Smooth muscle cell (in vitro differentiated cells): ENCODE measurements at regions not wholly inside any gene's neighbourhood (a gene's known extent, or its start where the extent isn't known, plus 50 kb on each side); places are given as distances from the start of the nearest gene placed in this dataset.
A peak's percentile ranks its signal among the peaks of the same experiment; 100 is the strongest.

Experiments
- DNase-seq: peaks from one replicate; lab custom pipeline; 2025; ENCODE audit not compliant: unreplicated experiment; lab: John Stamatoyannopoulos, UW
- H2AFZ ChIP-seq: fragments of 200-600 bp; sonication (generic); 2 replicates; pipeline ENCODE4 v1.6.0; 2016; ENCODE audit warnings: antibody characterized with exemption, low read depth, mild to moderate bottlenecking
- H3F3A ChIP-seq: fragments of 200-600 bp; sonication (generic); 2 replicates; pipeline ENCODE4 v1.6.0; 2017; ENCODE audit warnings: antibody characterized with exemption, low read depth
- H3K27ac ChIP-seq: fragments of 200-600 bp; sonication (generic); 2 replicates; pipeline ENCODE4 v1.5.1; 2016; ENCODE audit warnings: low read depth, mild to moderate bottlenecking
- H3K27me3 ChIP-seq: fragments of 200-600 bp; sonication (generic); 2 replicates; pipeline ENCODE4 v1.6.1; 2016; ENCODE audit warnings: low read depth, mild to moderate bottlenecking
- H3K36me3 ChIP-seq: fragments of 200-600 bp; sonication (generic); 2 replicates; pipeline ENCODE4 v1.5.1; 2016; ENCODE audit warnings: low read depth
- H3K4me1 ChIP-seq: fragments of 200-600 bp; sonication (generic); 2 replicates; pipeline ENCODE4 v1.5.1; 2016; ENCODE audit warnings: low read depth
- H3K4me2 ChIP-seq: fragments of 200-600 bp; sonication (generic); 2 replicates; pipeline ENCODE4 v1.6.0; 2016; ENCODE audit warnings: mild to moderate bottlenecking
- H3K4me3 ChIP-seq: fragments of 200-600 bp; sonication (generic); 2 replicates; pipeline ENCODE4 v1.5.1; 2016; ENCODE audit warnings: mild to moderate bottlenecking
- H3K79me2 ChIP-seq: fragments of 200-600 bp; sonication (generic); 2 replicates; pipeline ENCODE4 v1.6.0; 2016; ENCODE audit warnings: low read depth, mild to moderate bottlenecking
- H3K9ac ChIP-seq: fragments of 200-600 bp; sonication (generic); 2 replicates; pipeline ENCODE4 v1.6.0; 2016; ENCODE audit warnings: low read depth
- H3K9me3 ChIP-seq: fragments of 200-600 bp; sonication (generic); replicated peaks from 2 replicates; pipeline ENCODE4 v1.5.1; 2016; ENCODE audit warnings: low read depth
- H4K20me1 ChIP-seq: fragments of 200-600 bp; sonication (generic); 2 replicates; pipeline ENCODE4 v1.6.0; 2016; ENCODE audit warnings: low read depth
- WGBS: methylation state at CpG from one replicate; pipeline ENCODE4 v1.1.7; 2016; ENCODE audit warnings: low lambda C conversion rate; 5-methylcytosine and 5-hydroxymethylcytosine counted together
- TF ChIP-seq, protein P1 (sequence below): fragments of 200-600 bp; sonication (generic); IDR thresholded peaks from 2 replicates; pipeline ENCODE4 v1.5.1; 2017; ENCODE audit warnings: borderline replicate concordance, mild to moderate bottlenecking, antibody characterized with exemption; ENCODE audit not compliant: insufficient read depth, poor library complexity, severe bottlenecking

DNA sequence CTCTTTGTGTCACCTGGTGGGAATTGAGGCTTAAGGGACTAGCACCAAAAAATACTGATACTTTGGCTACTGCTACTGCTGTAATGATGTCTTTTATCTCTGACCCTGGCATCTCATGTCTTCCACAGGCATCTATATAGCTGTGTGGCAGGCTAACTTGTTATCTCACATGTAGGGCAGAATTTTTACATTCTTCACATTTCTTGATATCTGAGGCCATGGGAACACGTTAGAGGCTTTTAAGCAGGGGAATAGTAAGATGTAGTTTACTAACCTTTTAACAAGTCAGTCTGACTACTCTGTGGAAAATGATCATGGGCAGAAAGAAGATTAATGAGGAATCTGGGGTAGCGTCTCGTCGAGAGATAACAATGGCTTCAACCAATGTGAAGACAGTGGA, 498.4 kb downstream of the PCNX1 start:
- H3K36me3 ChIP-seq: no peaks in the 10 kb centered on the region
- H3F3A ChIP-seq: peaks cover 7% of the 10 kb centered on the region
- peaks cover 20% of the 10 kb centered on the region for H3K4me1 ChIP-seq
- 65% methylated on average over 4 of the region's 4 CpGs for WGBS
- H3K79me2 ChIP-seq: peaks cover 88% of the 10 kb centered on the region
- DNase-seq: no peak
- no peak overlapping the region for H3K9ac ChIP-seq
- H3K27ac ChIP-seq: no peak overlapping the region
- no peaks in the 10 kb centered on the region for H3K9me3 ChIP-seq
- TF ChIP-seq, protein P1, sequence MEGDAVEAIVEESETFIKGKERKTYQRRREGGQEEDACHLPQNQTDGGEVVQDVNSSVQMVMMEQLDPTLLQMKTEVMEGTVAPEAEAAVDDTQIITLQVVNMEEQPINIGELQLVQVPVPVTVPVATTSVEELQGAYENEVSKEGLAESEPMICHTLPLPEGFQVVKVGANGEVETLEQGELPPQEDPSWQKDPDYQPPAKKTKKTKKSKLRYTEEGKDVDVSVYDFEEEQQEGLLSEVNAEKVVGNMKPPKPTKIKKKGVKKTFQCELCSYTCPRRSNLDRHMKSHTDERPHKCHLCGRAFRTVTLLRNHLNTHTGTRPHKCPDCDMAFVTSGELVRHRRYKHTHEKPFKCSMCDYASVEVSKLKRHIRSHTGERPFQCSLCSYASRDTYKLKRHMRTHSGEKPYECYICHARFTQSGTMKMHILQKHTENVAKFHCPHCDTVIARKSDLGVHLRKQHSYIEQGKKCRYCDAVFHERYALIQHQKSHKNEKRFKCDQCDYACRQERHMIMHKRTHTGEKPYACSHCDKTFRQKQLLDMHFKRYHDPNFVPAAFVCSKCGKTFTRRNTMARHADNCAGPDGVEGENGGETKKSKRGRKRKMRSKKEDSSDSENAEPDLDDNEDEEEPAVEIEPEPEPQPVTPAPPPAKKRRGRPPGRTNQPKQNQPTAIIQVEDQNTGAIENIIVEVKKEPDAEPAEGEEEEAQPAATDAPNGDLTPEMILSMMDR: no peak
- no peaks in the 10 kb centered on the region for H3K27me3 ChIP-seq
- no peak overlapping the region for H3K4me3 ChIP-seq
- no peak overlapping the region for H2AFZ ChIP-seq
- H3K4me2 ChIP-seq: no peak overlapping the region
- peaks cover 76% of the 10 kb centered on the region for H4K20me1 ChIP-seq

DNA sequence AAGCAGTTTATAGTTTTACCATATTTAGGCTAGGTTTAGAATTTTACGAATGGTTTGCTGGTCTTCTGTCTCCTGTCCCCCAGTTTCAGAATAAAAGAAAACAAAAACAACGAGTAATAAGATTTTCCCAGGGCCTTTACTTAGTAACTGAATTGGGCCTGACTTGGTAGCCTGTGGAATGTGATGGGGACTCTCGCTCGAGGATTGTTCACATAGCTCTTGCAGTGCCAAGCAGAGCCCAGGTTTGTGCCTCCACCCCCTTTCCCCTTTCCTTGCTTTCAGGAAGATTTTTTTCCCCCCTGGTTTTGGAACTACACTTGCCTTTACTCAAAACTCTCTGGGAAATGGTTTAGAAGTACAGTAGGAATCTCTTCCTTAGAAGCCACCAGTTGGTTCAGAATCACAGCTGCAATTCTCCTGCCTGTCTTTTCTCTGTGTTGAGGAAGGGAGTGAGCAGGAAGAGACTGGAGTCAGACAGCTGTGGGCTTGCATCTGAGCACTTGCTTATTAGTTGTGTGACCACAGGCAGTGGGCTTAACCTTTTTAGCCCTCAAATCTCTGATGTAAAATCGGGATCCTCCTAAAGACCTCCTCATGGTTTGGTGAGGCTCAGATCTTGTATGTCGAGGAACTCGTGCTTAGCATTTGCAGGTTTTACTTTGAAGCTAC, 501.2 kb downstream of the PCNX1 start:
- Histone ChIP-seq H3K4me3 (no peak overlapping the region), H2AFZ (no peak overlapping the region), H3K9me3 (no peaks in the 10 kb centered on the region), H3K36me3 (no peaks in the 10 kb centered on the region), H3K9ac (no peak overlapping the region), H3F3A (no peaks in the 10 kb centered on the region), H4K20me1 (peaks cover 78% of the 10 kb centered on the region), H3K27ac (peak overlapping the region; percentile 12), H3K4me1 (peaks cover 12% of the 10 kb centered on the region), H3K4me2 (peak overlapping the region; percentile 25), H3K27me3 (no peaks in the 10 kb centered on the region), H3K79me2 (peaks cover 91% of the 10 kb centered on the region)
- no peak for DNase-seq
- WGBS: 72% methylated on average over 7 of the region's 7 CpGs
- TF ChIP-seq, protein P1: no peak

GRCh38 chr14:71410578-71411284, 503.5 kb downstream of the PCNX1 start:
- TF ChIP-seq, protein P1: no peak
- Histone ChIP-seq H4K20me1 (peaks cover 84% of the 10 kb centered on the region), H3K27ac (no peak overlapping the region), H3K4me1 (peaks cover 12% of the 10 kb centered on the region), H3K9ac (no peak overlapping the region), H3K27me3 (no peaks in the 10 kb centered on the region), H3K9me3 (no peaks in the 10 kb centered on the region), H3F3A (no peaks in the 10 kb centered on the region), H3K4me3 (no peak overlapping the region), H3K36me3 (no peaks in the 10 kb centered on the region), H3K4me2 (no peak overlapping the region), H2AFZ (no peak overlapping the region), H3K79me2 (peaks cover 93% of the 10 kb centered on the region)
- DNase-seq: no peak
- WGBS: 91% methylated on average over 5 of the region's 5 CpGs

DNA sequence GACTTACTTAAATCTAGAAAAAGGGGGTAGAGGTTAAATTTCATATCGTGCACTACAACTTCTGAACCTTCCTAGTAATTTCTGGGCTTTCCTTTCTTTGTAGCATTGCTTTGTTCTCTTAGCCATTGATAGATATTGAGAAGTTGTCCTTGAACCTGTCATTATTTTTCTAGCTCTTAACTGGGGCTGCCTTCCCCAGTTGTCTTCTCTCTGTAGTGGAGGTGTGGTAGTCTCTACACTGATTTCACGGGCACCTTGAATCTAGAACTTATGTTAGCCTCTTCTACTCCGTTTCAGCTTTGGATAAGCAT, 504.0 kb downstream of the PCNX1 start:
- 96% methylated on average over 3 of the region's 3 CpGs for WGBS

More for the DNA sequence above, 504.0 kb downstream of the PCNX1 start:
- H3F3A ChIP-seq: no peaks in the 10 kb centered on the region
- H3K9ac ChIP-seq: no peak overlapping the region
- H3K27ac ChIP-seq: no peak overlapping the region
- TF ChIP-seq, protein P1: no peak
- H2AFZ ChIP-seq: no peak overlapping the region
- no peaks in the 10 kb centered on the region for H3K27me3 ChIP-seq
- H3K4me1 ChIP-seq: peaks cover 12% of the 10 kb centered on the region
- no peak overlapping the region for H3K4me3 ChIP-seq
- no peaks in the 10 kb centered on the region for H3K36me3 ChIP-seq
- no peaks in the 10 kb centered on the region for H3K9me3 ChIP-seq
- peaks cover 88% of the 10 kb centered on the region for H4K20me1 ChIP-seq
- peaks cover 88% of the 10 kb centered on the region for H3K79me2 ChIP-seq
- no peak overlapping the region for H3K4me2 ChIP-seq
- DNase-seq: no peak
